GM21515 (cell line): ENCODE measurements at regions not wholly inside any gene's neighbourhood (a gene's known extent, or its start where the extent isn't known, plus 50 kb on each side); places are given as distances from the start of the nearest gene placed in this dataset.

ENCODE experiments used
- ATAC-seq: cut with Tn5 transposase; IDR thresholded peaks from one replicate; pipeline ENCODE4 v1.9.1; 2021; ENCODE audit not compliant: unreplicated experiment

DNA sequence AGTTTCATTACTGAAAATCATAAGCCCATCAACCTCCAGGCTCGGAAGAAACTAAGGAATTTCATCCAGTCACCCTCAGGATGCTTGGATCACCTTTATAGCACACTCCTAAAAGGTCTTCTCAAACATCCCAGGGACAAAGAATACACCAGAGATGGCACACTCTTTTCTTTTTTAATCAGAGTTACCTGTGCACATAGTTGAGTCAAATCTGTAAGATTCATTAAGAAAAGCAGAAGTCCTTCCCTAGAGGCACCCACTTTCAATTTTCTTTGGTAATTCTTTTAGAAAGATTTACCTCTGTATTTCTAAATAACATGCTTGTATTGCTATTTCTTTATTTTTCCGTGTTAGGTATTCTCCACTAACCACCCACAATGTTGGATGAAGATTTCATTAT is 50.6 kb upstream of the IL6 start:
- no peak for ATAC-seq

DNA sequence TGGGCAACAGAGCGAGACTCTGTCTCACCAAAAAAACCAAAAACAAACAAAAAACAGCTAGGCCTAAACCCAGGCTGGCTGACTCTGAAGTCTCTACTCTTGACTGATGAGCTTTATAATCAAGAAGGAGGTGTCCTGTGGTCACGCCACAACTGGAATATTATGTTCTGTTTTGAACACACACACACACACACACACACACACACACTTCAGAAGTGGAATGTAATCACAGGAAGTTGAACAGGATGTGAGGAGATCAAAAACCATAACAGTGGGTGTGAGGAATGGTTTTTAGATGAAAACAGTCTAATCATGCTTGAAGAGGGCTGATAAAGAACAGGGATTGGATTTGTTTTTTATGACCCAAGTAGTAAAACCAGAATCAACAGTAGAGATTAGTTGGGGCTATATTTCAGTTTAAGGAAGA is 51.1 kb upstream of the IL6 start:
- no peak for ATAC-seq

DNA sequence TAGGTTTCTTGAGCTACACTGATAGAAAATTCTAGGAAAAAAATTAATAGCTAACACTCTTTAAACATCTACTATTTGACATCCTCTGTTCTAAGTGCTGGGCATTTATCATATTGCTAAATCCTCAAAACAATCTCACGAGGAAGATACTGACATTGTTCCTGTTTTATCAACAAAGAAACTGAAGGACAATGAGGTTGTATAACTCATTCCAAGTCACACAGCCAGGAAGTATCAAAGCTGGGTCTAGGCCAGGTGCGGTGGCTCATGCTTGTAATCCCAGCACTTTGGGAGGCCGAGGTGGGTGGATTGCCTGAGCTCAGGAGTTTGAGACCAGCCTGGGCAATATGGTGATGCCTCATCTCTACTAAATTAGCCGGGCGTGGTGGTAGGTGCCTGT is 51.6 kb upstream of the IL6 start:
- ATAC-seq, result no peak

DNA sequence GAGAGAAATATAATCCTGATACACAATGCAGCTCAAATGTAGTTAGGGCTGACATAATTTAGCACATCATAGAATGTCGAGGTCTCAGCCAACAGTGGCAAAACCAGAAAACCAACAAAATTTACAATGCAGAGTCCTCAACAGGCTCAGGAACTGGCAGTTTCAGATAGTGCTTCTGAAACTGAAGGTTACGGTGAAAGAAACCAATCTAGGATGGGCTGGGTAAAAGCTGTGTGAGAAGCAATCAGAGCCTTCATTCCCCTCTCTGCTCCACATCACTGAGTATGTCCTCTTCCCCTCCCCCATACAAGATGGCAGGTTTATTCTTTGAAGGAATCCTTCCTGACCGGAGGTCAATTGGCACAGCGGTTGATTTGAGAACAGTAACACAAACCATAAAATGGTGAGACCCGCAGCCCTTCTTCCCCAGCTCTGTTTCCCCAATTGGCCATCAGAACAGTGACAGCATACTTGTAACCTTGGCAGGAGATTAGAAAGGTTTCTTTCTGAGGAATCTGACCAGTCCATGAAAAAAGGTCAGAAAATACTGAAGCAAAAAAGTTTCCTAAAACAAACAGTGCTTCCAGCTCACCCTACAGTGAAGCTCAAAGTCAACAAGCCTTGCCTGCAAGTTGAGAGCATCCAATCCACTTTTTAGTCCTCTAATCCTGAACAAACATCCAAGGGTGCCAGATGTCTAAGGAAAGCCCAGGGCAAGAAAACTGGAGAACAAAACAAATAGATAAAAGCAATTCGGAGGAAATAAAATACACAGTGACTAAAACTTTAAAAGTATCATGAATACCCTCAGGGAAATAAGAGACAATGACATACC is 53.9 kb upstream of the IL6 start:
- peak; percentile 82 for ATAC-seq

DNA sequence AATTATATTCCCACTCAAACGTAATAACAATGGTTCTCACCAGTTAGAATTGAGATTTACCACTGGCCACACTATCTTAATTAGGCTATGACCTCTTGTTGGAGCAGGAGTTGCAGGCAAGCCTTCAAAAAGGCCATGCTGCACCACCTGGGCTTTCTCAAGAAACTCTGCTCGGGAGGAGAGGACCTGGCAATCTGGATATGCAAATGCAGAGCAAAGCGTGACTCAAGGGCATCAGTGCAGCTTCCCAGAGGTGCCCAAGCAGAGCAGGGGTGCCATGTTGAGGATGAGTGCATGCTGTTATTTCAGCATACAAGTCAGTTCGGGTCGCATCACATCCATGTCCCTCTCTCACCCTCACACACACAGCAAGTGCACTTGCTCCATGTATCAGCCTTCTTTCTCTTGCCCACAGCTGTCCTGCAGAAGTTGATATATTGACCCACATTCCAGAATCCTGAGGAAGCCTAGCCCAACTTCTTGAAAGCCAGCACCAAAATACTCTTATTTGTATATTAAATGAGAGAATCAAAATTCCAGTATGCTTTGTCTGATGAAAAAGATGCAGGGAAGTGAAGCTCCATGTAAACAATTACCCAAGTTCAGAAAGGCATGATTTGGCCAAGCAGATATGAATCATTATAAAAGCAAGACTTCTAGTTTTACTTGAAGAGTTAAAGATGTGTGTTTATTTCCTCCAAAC is 55.7 kb upstream of the IL6 start:
- ATAC-seq, result no peak

DNA sequence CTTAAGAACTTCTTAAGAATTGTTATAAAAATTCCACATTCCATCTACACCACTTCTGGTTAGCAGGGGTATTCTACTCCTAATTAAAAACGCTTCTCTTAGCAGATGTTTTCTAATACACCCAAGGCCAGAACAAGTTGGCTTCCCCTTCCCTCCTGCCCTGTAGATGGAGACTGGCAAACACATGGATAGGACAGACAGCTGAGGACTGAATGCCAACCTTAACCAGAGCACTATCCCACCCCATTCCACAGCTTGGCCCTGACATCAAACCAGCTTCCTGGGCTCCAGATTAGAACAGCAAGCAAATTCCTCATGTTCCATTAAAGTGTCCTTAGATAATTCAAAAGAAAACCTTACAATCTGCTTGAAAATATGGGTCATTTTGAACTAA is 56.6 kb upstream of the IL6 start:
- ATAC-seq, result no peak

DNA sequence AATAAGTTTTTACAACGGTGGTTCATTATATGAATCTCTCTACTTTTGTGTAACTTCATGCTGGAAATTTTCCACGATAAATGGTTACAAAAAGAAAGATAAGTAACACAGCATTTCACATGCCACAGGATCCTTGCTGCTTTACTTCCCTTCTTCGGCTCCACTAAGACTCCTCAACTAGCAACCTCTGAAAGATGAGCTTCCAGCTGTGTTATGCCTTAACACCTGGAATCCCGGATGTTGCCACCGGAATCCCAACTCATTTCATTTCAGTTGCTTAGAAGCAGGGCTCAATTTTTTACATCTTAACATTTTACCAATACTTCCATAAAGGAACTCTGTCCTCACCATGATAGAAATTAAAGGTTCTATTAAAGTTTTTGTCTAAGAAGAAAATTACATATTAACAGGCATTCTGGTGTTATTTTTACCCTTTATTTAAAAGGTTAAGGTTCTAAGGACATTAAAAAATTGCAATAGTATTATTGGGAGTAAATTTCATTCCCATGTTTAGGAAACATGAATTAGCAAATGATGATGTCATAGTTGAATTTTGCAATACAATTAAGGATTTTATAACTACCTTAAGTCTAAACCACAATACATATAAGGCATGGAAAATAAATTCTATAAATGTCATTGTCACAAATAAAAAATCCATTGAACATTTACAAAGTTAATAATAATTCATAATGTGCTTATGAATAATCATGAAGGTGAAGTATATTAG is 57.1 kb upstream of the IL6 start:
- no peak for ATAC-seq

DNA sequence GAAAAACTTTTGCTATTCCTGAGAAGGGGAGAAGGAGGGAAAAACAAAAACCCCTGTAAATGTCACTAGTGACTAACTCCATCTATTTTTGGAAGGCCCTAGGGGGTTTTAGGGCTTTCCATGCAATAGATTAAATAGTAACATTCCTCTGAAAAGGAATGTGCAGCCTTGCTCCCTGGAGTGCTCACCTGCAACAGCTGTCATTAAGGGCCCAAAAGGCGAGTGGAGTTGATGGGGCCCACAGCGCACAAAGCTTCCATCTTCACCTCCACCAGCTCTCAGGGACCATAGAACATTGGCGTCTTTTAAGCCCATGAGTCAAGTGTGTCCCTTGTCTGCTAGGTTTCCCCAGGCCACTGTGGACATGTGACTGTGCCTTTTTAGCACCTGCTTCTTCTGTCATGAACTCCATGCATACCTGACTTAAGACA is 58.0 kb upstream of the IL6 start:
- ATAC-seq, result no peak

DNA sequence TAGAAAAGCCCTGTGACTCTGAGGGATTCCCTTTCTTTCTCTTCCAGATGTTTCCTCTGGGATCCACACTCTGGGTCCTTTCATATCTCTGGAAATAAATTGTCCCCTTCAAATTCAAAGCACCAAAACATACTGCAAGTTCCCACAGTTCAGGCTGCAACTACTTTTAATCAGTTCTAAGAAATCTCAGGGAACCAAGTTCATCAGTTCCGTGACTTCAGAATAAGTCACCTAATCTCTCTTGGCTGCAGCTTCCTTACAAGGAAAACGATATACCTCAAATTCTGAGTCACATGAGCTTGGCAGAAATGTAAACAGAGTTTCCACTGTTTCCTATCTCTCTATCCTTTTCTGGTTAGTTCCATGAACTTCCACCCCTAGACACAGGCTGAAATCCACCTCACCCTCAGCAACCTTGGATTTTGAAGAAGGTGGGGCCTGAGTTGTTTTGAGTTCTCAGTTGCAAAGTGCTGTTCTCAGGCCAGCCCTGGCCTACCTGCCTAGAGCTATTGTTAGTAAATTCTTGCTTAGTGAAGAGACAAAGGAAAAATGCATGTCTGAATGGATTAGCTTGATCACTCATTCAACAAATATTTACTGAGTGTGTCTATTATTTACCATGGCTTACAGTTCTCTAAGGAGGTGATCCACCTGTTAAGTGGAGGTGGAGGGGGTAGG is 59.3 kb upstream of the IL6 start:
- ATAC-seq, result no peak

DNA sequence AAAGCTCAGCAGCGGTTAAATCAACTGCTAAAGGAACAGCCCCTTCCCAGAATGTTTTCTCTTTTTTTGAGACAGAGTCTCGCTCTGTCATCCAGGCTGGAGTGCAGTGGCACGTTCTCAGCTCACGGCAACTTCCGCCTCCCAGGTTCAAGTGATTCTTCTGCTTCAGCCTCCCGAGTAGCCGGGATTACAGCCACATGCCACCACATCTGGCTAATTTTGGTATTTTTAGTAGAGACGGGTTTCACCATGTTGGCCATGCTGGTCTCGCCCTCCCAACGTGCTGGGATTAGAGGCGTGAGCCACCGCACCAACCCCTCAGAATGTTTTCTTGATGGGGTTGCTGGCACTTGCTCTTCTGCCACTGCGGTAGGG is 59.8 kb upstream of the IL6 start:
- ATAC-seq, result no peak

DNA sequence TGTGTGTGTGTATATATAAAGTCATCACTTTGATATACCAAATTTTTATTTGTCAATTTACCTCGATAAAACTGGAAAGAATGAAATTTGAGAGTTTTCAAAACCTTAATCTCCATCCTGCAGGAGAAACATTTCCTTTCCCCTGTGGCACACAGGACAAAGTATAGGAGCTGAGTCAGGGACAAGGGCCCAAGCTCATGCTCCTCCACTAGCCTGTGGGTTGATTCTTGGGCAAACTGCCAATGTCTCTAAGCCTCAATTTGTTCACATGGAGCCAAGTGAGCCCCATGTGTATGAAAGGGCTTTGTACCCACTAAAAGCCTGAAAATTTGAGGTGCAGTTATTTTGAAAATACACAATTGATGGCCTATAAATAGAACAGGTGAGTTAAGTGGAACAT is 60.3 kb upstream of the IL6 start:
- ATAC-seq, result no peak

DNA sequence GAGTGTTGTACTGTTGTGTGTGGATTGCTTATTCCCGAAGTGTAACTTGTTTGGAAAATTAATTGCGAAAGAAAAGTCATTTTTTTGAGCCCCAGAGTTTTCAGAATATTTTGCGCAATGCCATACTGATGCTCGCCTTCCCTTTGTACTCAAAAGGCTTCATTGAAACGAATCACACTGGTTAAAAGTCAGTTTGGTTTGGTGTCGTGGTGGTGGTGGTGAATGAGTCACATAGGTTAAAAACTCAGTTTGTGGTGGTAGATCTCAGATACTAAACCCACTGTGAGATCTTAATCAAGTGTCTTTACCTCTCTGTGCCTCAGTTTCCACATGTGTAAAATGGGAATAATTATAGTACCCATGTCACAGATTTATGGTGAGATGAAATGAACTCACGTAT is 61.1 kb upstream of the IL6 start:
- no peak for ATAC-seq

DNA sequence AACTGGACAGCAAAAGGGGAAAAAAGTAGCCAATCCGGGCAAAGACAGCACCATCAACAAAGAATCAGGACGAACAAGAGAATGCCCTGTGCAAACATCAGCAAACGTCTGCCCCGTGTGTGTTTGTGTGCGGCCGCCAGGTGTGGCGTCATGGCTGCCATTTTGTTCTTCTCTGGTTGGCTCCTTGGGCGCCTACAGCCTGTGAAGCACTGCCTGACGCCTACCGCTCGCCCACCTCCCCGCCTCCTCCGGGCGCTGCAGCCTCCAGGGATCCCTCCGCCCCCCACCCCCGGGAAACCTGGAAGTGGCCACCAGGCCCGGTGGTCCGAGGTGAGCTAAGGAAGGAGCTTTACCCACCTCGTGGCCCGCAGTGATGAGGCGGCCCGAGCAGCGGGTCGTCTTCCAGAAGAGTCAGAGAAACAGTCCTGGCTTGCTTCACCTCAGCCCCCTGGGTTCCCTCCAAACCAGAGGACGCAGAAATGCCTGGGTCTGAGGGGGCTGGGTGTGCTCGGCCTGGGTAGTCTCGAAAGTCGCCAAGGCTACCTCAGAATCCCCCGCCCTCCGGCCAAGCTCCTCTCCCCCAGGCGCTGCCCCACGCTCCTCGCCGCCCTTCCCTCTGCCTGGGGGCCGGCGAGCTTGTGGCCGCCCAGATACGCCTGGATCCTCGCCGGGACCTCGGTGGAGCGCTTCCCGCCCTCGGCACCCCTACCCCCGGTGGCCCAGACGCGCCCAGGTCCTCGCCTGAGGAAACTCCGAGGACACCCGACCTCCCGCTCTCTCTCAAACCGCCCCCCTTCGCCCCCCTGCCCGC is 61.8 kb upstream of the IL6 start:
- no peak for ATAC-seq

DNA sequence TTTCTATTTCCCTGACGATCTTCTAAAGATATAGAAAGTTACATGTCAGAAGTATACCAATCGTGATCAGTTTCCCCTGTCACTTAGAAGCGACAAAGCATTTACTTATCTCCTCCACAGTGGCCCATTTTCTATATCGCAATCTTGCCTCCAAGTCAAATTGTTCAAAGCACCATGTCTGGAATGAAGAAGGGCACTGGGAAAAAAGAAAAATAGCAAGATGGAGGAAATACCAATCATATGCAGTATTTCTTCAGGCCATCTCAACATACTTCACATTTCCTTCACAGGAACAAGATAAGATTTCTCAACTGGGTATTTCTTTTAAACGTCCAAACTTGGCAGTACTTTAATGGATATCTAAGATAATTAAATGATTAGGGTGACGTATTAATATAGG is 63.3 kb upstream of the IL6 start:
- ATAC-seq, result no peak

DNA sequence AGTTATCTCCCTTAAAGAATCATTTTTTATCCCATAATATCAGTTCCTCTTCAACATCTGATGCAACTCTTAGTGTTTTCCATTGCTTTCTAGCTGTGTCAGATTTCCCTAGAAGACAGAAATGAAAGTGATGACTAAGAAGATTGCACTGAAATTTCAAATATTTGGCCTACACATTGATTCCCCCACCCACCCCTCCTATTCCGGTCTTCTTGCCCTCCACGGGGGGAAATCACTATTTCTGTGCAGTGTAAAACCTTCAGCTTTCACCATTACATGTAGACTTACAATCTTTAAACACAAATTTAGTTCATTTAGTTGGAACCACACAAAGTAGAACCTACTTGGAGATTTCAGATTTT is 63.7 kb upstream of the IL6 start:
- no peak for ATAC-seq

DNA sequence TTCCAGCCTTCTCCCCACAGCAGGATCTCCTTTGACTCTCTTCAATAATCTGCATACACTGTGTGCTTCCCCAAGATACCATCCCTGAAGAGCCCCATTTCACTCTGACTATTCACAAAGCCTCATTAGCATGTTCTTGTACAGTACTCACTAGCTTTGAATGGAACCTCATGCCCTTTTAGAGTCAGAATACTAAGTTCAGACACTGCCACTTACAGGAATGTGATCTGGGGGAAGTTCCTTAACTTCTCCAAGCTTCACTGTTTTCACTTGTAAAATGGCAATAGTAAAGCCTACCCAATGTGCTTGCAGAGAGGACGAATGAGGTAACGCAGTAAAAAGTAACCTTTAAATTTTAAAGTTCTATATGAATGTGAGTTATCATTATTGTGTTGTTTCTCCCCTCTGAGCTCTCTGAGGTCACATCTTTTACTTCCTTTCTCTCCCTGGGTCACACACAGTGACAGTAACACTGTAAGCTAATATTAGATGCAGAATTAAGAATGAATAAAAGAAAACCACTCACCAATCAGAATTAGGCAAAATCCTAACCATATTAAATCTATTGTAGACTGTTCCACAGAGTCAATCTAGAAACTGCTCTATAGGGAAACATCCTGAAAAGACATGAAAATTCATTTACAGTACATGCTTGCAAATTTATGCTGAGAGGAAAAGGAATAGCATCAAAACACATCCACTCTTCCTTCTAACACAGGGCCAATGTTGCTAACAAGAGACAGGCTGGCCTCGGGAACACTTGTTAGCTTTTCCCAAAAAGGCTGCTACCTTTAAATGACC is 64.2 kb upstream of the IL6 start:
- ATAC-seq, result no peak

DNA sequence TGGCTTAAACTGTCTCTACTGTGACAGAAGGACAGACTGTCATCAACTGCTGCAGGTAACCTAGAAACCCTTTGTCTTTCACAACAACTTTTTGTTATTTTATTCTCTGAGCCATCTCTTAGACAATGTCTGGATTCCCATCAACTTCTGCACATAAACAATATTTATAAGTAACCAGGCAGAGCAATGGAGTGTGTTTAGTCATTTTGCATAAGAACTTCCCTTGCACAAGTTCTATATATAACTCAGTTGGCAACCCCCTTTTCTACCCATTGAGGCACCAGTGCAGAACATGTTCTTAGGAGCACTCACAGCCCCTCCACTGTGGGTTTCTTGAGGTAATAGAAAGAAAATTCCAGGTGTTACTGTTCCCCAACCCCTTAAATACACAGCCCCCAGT is 65.0 kb upstream of the IL6 start:
- ATAC-seq, result no peak

DNA sequence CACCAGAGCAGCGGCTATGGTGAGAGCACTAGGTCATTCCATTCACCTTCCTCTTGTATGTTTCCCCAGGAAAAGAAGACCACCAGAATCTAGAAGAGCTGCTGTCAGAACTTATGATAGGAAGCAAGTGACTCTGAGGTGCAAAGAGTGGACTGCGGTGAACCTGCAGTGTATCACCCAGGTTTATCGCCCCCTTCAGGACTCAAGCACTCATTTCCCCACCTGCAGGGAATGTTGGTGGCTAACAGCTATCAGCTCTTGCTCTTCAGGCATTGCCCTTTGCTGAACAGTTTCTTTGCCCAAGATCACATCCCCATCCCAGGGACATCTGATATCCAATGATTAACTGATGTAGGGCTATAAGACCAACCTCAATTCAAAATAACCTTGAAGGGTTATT is 66.3 kb upstream of the IL6 start:
- ATAC-seq, result no peak

DNA sequence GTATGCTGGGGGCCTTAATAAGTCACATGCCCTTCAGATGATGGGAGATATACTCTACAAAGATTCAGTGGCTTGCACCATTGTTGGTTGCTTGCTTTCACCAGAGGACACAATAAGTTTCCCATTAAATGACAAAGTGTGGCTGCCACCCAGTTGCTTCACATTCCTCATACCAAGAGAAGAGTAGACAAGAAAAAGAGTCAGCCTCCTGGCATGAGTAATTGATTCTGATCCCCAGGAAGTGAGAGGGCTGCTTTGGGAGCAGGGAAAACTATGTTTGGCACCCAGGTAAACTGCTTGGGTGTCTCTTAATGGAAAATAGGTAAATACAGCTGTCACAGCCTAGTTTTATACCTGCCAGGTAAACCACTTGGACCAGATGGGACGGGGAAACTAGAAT is 66.7 kb upstream of the IL6 start:
- ATAC-seq, result no peak

DNA sequence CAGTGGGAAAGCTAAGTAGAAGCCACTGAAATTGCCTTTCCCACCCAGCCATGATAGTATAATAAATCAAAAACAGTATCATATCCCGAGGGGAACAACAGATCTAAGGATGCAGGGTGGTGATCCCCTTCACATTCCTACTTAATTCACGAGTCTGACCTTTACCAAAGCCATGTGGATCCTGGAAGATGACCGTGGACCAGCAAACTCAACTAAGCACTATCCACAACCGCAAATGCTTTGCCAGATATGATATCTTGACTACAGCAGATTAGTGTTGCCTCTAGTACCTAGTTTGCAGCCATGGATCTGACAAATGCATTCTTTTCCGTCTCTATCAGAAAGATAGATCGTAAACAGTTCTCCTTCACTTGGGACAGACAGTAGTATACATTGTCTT is 67.3 kb upstream of the IL6 start:
- no peak for ATAC-seq
